SK-N-SH (cell line): ENCODE measurements at regions not wholly inside any gene's neighbourhood (a gene's known extent, or its start where the extent isn't known, plus 50 kb on each side); places are given as distances from the start of the nearest gene placed in this dataset.

Source experiments
- CTCF ChIA-PET: fragments of 300-600, 350-600 bp; formaldehyde crosslinking; extraction: SDS; loops from one replicate; lab custom pipeline; 2021; lab: Yijun Ruan, JAX
- POLR2A ChIA-PET: fragments of 350-600 bp; sonication (Branson Sonifier 250); formaldehyde crosslinking; extraction: SDS; loops from one replicate; lab custom pipeline; 2020; ENCODE audit warnings: antibody characterized with exemption, inconsistent platforms; lab: Yijun Ruan, JAX
- DNase-seq: peaks from one replicate; pipeline ENCODE4 v3.0.0; 2012
- H2AFZ ChIP-seq: fragments of 200-600 bp; sonication (generic); 2 replicates; pipeline ENCODE4 v1.8.1; 2016; ENCODE audit warnings: antibody characterized with exemption, mild to moderate bottlenecking, low read depth
- H3F3A ChIP-seq: fragments of 200-600 bp; sonication (generic); replicated peaks from 2 replicates; pipeline ENCODE3; 2016; ENCODE audit warnings: antibody characterized with exemption, mild to moderate bottlenecking; ENCODE audit not compliant: insufficient read depth
- H3K27ac ChIP-seq, 2 experiments: fragments of 200-500 bp in 1 of 2; fragments of 200-600 bp in 1 of 2; sonication (Bioruptor generic) in 1 of 2; sonication (generic), shearing (Covaris generic) in 1 of 2; 2 replicates each; pipeline versions ENCODE4 v1.5.1 to v1.6.1; 2014 to 2016; ENCODE audit warnings: low read depth in 2 of 2, inconsistent platforms in 1 of 2, low read length in 1 of 2, mild to moderate bottlenecking in 1 of 2, mixed read lengths in 1 of 2
- H3K27me3 ChIP-seq: fragments of 200-600 bp; sonication (generic), shearing (Covaris generic); 2 replicates; pipeline ENCODE4 v1.6.1; 2016; ENCODE audit warnings: mixed run types; ENCODE audit not compliant: insufficient read depth
- H3K36me3 ChIP-seq, 2 experiments: fragments of 200-500 bp in 1 of 2; fragments of 200-600 bp in 1 of 2; sonication (Bioruptor generic) in 1 of 2; sonication (generic) in 1 of 2; replicated peaks in 1 of 2; 2 replicates each; pipeline versions ENCODE3 to v1.5.1; 2014 to 2016; ENCODE audit warnings: low read length in 1 of 2, mild to moderate bottlenecking in 1 of 2; ENCODE audit not compliant: insufficient read depth in 2 of 2, control insufficient read depth in 1 of 2
- H3K4me1 ChIP-seq, 2 experiments: fragments of 200-500 bp in 1 of 2; fragments of 200-600 bp in 1 of 2; sonication (Bioruptor generic) in 1 of 2; sonication (generic), shearing (Covaris generic) in 1 of 2; 2 replicates each; pipeline versions ENCODE4 v1.5.1 to v1.6.1; 2014 to 2016; ENCODE audit warnings: low read depth in 1 of 2, low read length in 1 of 2, mixed run types in 1 of 2; ENCODE audit not compliant: insufficient read depth in 2 of 2, control insufficient read depth in 1 of 2
- H3K4me2 ChIP-seq: fragments of 200-600 bp; sonication (generic), shearing (Covaris generic); 2 replicates; pipeline ENCODE4 v1.6.1; 2017; ENCODE audit warnings: mixed run types
- H3K4me3 ChIP-seq, 2 experiments: fragments of 200-500 bp in 1 of 2; fragments of 200-600 bp in 1 of 2; sonication (Bioruptor generic) in 1 of 2; sonication (generic), shearing (Covaris generic) in 1 of 2; 2 replicates each; pipeline versions ENCODE4 v1.5.1 to v1.8.1; 2014 to 2016; ENCODE audit warnings: low read depth in 2 of 2, inconsistent platforms in 1 of 2, low read length in 1 of 2, mild to moderate bottlenecking in 1 of 2, mixed read lengths in 1 of 2, moderate library complexity in 1 of 2
- H3K79me2 ChIP-seq: fragments of 200-600 bp; sonication (generic); 2 replicates; pipeline ENCODE4 v1.8.1; 2017; ENCODE audit warnings: mild to moderate bottlenecking; ENCODE audit not compliant: insufficient read depth
- H3K9ac ChIP-seq: fragments of 200-600 bp; sonication (generic); 2 replicates; pipeline ENCODE4 v1.6.1; 2017; ENCODE audit warnings: mixed run types
- H3K9me2 ChIP-seq: fragments of 200-600 bp; sonication (generic); 2 replicates; pipeline ENCODE4 v1.6.1; 2017; ENCODE audit warnings: mixed run types
- H3K9me3 ChIP-seq: fragments of 200-600 bp; sonication (generic); 2 replicates; pipeline ENCODE4 v1.6.1; 2017; ENCODE audit warnings: mixed run types, mild to moderate bottlenecking, moderate library complexity
- H4K20me1 ChIP-seq: fragments of 200-600 bp; sonication (generic); 2 replicates; pipeline ENCODE4 v1.6.1; 2017; ENCODE audit warnings: mild to moderate bottlenecking, mixed run types; ENCODE audit not compliant: insufficient read depth
- CHD2 ChIP-seq: fragments of 150-350 bp; IDR thresholded peaks from 2 replicates; pipeline ENCODE4 v1.6.1; 2018; ENCODE audit warnings: low read length; ENCODE audit not compliant: partially characterized antibody
- ELF1 ChIP-seq: IDR thresholded peaks from 2 replicates; pipeline ENCODE4 v1.4.0; 2012
- EP300 ChIP-seq, 2 experiments: IDR thresholded peaks; 2 replicates each; pipeline versions ENCODE4 v1.4.0 to v1.6.1; 2012; ENCODE audit warnings: borderline replicate concordance in 1 of 2, low read depth in 1 of 2, low read length in 1 of 2
- EZH2phosphoT487 ChIP-seq: fragments of 200-600 bp; sonication (generic); IDR thresholded peaks from 2 replicates; pipeline ENCODE4 v1.6.1; 2017; ENCODE audit warnings: low read depth, mixed run types, mild to moderate bottlenecking, antibody characterized with exemption, moderate library complexity, borderline replicate concordance
- FOXJ3 ChIP-seq: sonication (generic); formaldehyde crosslinking; IDR thresholded peaks from 2 replicates; pipeline ENCODE4 v1.5.1; 2020; ENCODE audit warnings: mild to moderate bottlenecking, missing genetic modification reagents
- GABPA ChIP-seq: IDR thresholded peaks from 2 replicates; pipeline ENCODE4 v1.4.0; 2012; ENCODE audit warnings: low read depth, mild to moderate bottlenecking
- GATA2 ChIP-seq: sonication (generic); formaldehyde crosslinking; IDR thresholded peaks from 2 replicates; pipeline ENCODE4 v1.5.0; 2020; ENCODE audit warnings: mild to moderate bottlenecking, missing genetic modification reagents
- MXI1 ChIP-seq: IDR thresholded peaks from 2 replicates; pipeline ENCODE4 v1.6.1; 2012; ENCODE audit warnings: mild to moderate bottlenecking, low read depth, low read length, improper control_type of control experiment
- NFIC ChIP-seq: IDR thresholded peaks from 2 replicates; pipeline ENCODE4 v1.4.0; 2012; ENCODE audit warnings: borderline replicate concordance
- RCOR1 ChIP-seq: fragments of 150-350 bp; IDR thresholded peaks from 2 replicates; pipeline ENCODE4 v1.6.1; 2017; ENCODE audit warnings: antibody characterized with exemption, low read length
- REST ChIP-seq: IDR thresholded peaks from 2 replicates; pipeline ENCODE4 v1.6.1; 2012; ENCODE audit warnings: mild to moderate bottlenecking, low read depth, low read length, moderate library complexity
- RFX5 ChIP-seq: IDR thresholded peaks from 2 replicates; pipeline ENCODE4 v1.6.1; 2012; ENCODE audit warnings: mild to moderate bottlenecking, improper control_type of control experiment, low read length
- SIN3A ChIP-seq: IDR thresholded peaks from 2 replicates; pipeline ENCODE4 v1.6.1; 2012; ENCODE audit warnings: low read depth, mild to moderate bottlenecking, low read length, moderate library complexity, borderline replicate concordance
- SMC3 ChIP-seq: IDR thresholded peaks from 2 replicates; pipeline ENCODE4 v1.6.1; 2012; ENCODE audit warnings: low read depth, low read length, improper control_type of control experiment
- TCF12 ChIP-seq: IDR thresholded peaks from 2 replicates; pipeline ENCODE4 v1.4.0; 2012
- TEAD4 ChIP-seq: IDR thresholded peaks from 2 replicates; pipeline ENCODE4 v1.4.0; 2012; ENCODE audit warnings: mild to moderate bottlenecking, borderline replicate concordance; ENCODE audit not compliant: insufficient read depth
- YY1 ChIP-seq: IDR thresholded peaks from 2 replicates; pipeline ENCODE4 v1.4.0; 2012; ENCODE audit warnings: low read depth, mild to moderate bottlenecking
- WGBS: methylation state at CpG from one replicate; pipeline ENCODE4 v1.1.6; 2017; ENCODE audit warnings: low lambda C conversion rate; 5-methylcytosine and 5-hydroxymethylcytosine counted together
- TF ChIP-seq, protein P1 (sequence below): IDR thresholded peaks from 2 replicates; pipeline ENCODE4 v1.4.0; 2012; ENCODE audit warnings: low read depth, borderline replicate concordance
- TF ChIP-seq, protein P2 (sequence below): IDR thresholded peaks from 2 replicates; pipeline ENCODE4; 2012
- TF ChIP-seq, protein P3 (sequence below): fragments of 150-350 bp; IDR thresholded peaks from 2 replicates; pipeline ENCODE4 v1.6.1; 2017; ENCODE audit warnings: antibody characterized with exemption, low read length, low read depth, borderline replicate concordance

- TF ChIP-seq GATA2 (CRISPR knock-in tag), result no peak
These were observed 110.2 kb downstream of the GNAT3 start (continued) for GRCh38 chr7:80401708-80402107.

DNA sequence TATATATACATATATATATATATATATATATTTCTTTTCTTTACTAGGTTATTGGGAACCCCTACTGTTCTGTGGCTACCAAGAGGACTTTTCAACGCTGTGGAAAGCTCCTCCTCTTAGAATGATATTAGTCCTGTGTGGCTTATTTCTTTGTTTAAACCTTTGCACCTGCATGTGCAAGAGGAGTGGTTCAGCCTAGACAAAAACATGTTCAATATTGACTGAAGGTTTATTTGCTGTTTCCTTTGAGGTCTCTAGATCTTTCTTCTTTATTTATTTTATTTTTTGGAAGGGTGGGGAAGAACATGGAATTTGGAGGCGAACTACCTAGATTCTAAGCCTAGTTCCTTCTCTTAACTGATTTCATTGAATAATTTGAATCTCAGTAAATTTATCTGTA lies 118.1 kb downstream of the GNAT3 start:
- Histone ChIP-seq H2AFZ (no peak overlapping the region), H3K4me3 (no peak overlapping the region), H3K9me3 (no peaks in the 10 kb centered on the region), H3K79me2 (no peaks in the 10 kb centered on the region), H3K9me2 (no peaks in the 10 kb centered on the region), H3F3A (no peaks in the 10 kb centered on the region), H4K20me1 (no peaks in the 10 kb centered on the region), H3K27me3 (no peaks in the 10 kb centered on the region), H3K36me3 (no peaks in the 10 kb centered on the region), H3K4me2 (no peak overlapping the region), H3K4me1 (peaks cover 0 to 3% of the 10 kb centered on the region in 2 experiments; a peak in 1 of 4 replicates), H3K27ac (no peak overlapping the region), H3K9ac (no peak overlapping the region)
- ChIA-PET POLR2A (no interaction called here), CTCF (interaction anchor here (0.6 to 9.3 kb wide), 5 partner anchors 19 to 333 kb away, joined by 3 to 164 read pairs (median 4); partner anchors contain the start of gene GNAI1)
- DNase-seq, result no peak
- WGBS, result 96% methylated on average over 2 of the region's 2 CpGs
- TF ChIP-seq RCOR1 (no peak), EP300 (IDR thresholded peaks at IDR 0.05; ENCODE audit: borderline replicate concordance in 1 of 2, low read depth in 1 of 2, low read length in 1 of 2) (no peak), YY1 (no peak), EZH2phosphoT487 (no peak), ELF1 (no peak), FOXJ3 (CRISPR knock-in tag) (no peak), GATA2 (CRISPR knock-in tag) (no peak), MXI1 (no peak), RFX5 (no peak), GABPA (no peak), NFIC (no peak), SMC3 (no peak), CHD2 (no peak), TCF12 (no peak), REST (no peak), TEAD4 (no peak), SIN3A (no peak)
- TF ChIP-seq, protein P1, sequence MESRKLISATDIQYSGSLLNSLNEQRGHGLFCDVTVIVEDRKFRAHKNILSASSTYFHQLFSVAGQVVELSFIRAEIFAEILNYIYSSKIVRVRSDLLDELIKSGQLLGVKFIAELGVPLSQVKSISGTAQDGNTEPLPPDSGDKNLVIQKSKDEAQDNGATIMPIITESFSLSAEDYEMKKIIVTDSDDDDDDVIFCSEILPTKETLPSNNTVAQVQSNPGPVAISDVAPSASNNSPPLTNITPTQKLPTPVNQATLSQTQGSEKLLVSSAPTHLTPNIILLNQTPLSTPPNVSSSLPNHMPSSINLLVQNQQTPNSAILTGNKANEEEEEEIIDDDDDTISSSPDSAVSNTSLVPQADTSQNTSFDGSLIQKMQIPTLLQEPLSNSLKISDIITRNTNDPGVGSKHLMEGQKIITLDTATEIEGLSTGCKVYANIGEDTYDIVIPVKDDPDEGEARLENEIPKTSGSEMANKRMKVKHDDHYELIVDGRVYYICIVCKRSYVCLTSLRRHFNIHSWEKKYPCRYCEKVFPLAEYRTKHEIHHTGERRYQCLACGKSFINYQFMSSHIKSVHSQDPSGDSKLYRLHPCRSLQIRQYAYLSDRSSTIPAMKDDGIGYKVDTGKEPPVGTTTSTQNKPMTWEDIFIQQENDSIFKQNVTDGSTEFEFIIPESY, result no peak
- TF ChIP-seq, protein P2, sequence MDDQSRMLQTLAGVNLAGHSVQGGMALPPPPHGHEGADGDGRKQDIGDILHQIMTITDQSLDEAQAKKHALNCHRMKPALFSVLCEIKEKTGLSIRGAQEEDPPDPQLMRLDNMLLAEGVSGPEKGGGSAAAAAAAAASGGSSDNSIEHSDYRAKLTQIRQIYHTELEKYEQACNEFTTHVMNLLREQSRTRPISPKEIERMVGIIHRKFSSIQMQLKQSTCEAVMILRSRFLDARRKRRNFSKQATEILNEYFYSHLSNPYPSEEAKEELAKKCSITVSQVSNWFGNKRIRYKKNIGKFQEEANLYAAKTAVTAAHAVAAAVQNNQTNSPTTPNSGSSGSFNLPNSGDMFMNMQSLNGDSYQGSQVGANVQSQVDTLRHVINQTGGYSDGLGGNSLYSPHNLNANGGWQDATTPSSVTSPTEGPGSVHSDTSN, result no peak
- TF ChIP-seq, protein P3, sequence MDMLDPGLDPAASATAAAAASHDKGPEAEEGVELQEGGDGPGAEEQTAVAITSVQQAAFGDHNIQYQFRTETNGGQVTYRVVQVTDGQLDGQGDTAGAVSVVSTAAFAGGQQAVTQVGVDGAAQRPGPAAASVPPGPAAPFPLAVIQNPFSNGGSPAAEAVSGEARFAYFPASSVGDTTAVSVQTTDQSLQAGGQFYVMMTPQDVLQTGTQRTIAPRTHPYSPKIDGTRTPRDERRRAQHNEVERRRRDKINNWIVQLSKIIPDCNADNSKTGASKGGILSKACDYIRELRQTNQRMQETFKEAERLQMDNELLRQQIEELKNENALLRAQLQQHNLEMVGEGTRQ, result no peak
